ENCODE measurements at regions not wholly inside any gene's neighbourhood (a gene's known extent, or its start where the extent isn't known, plus 50 kb on each side); places are given as distances from the start of the nearest gene placed in this dataset.

GRCh38 chr4:83759611-83760010 is 223.7 kb downstream of the GPAT3 start:
- Mint-ChIP-seq H3K4me3 (ENCODE audit: unreplicated experiment) (no peak overlapping the region), H3K27ac (ENCODE audit: unreplicated experiment) (no peak overlapping the region)

DNA sequence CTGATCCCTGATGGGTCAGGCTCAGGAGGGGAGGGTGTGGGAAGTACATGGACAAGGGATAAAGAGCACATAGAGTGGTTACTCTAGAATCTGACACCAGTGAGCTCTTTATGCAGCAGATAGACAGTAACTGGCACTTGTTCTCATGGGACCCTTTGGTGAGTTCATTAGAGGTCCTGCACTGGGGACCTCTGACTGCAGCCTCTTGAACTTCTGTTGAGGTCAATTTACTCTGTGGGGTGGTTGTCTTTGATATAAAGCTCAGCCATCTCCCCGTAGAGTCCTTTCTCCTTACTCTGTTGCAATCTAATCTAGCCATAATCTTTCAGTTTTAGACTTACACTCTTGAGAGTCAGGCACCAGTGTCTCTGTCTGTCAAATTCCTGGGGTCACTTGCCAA is 222.4 kb downstream of the GPAT3 start:
- H3K36me3 Mint-ChIP-seq (ENCODE audit: unreplicated experiment) = no peaks in the 10 kb centered on the region
- no peaks in the 10 kb centered on the region for H3K4me1 Mint-ChIP-seq (ENCODE audit: low read depth, unreplicated experiment)
- peaks cover 2% of the 10 kb centered on the region for H3K27me3 Mint-ChIP-seq (ENCODE audit: unreplicated experiment)
- no peak for DNase-seq
- H3K9me3 Mint-ChIP-seq (ENCODE audit: unreplicated experiment) = no peaks in the 10 kb centered on the region
- H3K27ac Mint-ChIP-seq (ENCODE audit: unreplicated experiment) = no peak overlapping the region
- no peak for TF ChIP-seq CTCF (IDR thresholded peaks at IDR 0.05; ENCODE audit: partially characterized antibody, unreplicated experiment)
- no peak overlapping the region for H3K4me3 Mint-ChIP-seq (ENCODE audit: unreplicated experiment)

More at GRCh38 chr4:83759611-83760010, 223.7 kb downstream of the GPAT3 start:
- no peaks in the 10 kb centered on the region for H3K9me3 Mint-ChIP-seq (ENCODE audit: unreplicated experiment)
- TF ChIP-seq CTCF (IDR thresholded peaks at IDR 0.05; ENCODE audit: partially characterized antibody, unreplicated experiment) = no peak
- DNase-seq = no peak
- no peaks in the 10 kb centered on the region for H3K36me3 Mint-ChIP-seq (ENCODE audit: unreplicated experiment)
- H3K4me1 Mint-ChIP-seq (ENCODE audit: low read depth, unreplicated experiment) = no peaks in the 10 kb centered on the region
- peaks cover 2% of the 10 kb centered on the region for H3K27me3 Mint-ChIP-seq (ENCODE audit: unreplicated experiment)

- H3K9me3 Mint-ChIP-seq (ENCODE audit: unreplicated experiment) = no peaks in the 10 kb centered on the region
- no peak overlapping the region for H3K4me3 Mint-ChIP-seq (ENCODE audit: unreplicated experiment)
- no peaks in the 10 kb centered on the region for H3K36me3 Mint-ChIP-seq (ENCODE audit: unreplicated experiment)
- no peak overlapping the region for H3K27ac Mint-ChIP-seq (ENCODE audit: unreplicated experiment)
- H3K27me3 Mint-ChIP-seq (ENCODE audit: unreplicated experiment) = peaks cover 2% of the 10 kb centered on the region
- no peak for DNase-seq
- TF ChIP-seq CTCF (IDR thresholded peaks at IDR 0.05; ENCODE audit: partially characterized antibody, unreplicated experiment) = no peak
- no peaks in the 10 kb centered on the region for H3K4me1 Mint-ChIP-seq (ENCODE audit: low read depth, unreplicated experiment)
Observed at GRCh38 chr4:83757121-83757621, 221.3 kb downstream of the GPAT3 start.

DNA sequence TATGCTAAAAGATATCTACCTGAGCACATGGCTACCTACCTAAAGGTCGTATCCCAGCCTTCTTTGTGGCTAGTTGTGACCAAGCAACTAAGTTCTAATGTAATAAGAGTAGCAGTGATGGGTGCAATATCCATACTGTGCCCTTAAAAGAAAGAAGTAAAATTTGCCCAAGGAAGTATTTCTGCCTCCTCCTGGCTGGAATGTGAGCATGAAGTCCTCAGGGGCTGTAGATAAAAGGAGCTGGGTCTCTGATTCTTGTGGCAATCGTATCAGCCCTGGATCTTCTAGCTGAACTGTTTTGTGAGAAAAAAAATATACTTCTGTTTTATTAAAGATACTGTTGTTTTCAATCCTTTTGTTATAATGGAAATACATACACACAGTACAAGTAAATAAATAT is 217.4 kb downstream of the GPAT3 start:
- no peak for DNase-seq
- no peak for TF ChIP-seq CTCF (IDR thresholded peaks at IDR 0.05; ENCODE audit: partially characterized antibody, unreplicated experiment)
- H3K4me3 Mint-ChIP-seq (ENCODE audit: unreplicated experiment) = no peak overlapping the region
- no peaks in the 10 kb centered on the region for H3K36me3 Mint-ChIP-seq (ENCODE audit: unreplicated experiment)
- H3K27me3 Mint-ChIP-seq (ENCODE audit: unreplicated experiment) = peaks cover 2% of the 10 kb centered on the region
- no peaks in the 10 kb centered on the region for H3K9me3 Mint-ChIP-seq (ENCODE audit: unreplicated experiment)
- H3K27ac Mint-ChIP-seq (ENCODE audit: unreplicated experiment) = no peak overlapping the region
- H3K4me1 Mint-ChIP-seq (ENCODE audit: low read depth, unreplicated experiment) = no peaks in the 10 kb centered on the region

DNA sequence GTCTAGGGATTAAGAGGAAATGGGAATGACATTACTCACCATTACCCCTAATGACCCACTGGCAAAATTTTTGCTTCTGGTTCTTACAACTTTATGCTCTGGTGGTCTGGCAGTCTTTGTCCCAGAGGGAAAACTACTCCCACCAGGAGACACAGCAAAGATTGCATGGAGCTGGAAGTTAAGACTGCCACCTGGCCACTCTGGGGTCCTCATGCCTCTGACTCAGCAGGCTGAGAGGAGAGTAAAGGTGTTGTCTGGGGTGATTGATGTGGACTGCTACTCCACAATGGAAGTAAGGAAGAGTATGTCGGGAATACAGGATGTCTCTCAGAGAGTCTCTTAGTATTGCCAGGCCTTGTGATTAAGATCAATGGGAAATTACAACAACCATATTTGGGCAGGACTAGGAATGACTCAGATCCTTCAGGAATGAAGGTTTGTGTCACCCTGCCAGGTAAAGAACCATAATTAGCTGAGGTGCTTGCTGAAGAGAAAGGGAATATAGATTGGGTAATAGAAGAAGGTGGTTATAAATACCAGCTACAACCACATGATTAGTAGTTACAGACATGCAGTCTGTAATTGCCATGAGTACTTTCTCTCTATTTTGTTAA is 215.5 kb downstream of the GPAT3 start:
- Mint-ChIP-seq H3K9me3 (ENCODE audit: unreplicated experiment) (no peaks in the 10 kb centered on the region), H3K4me3 (ENCODE audit: unreplicated experiment) (no peak overlapping the region), H3K36me3 (ENCODE audit: unreplicated experiment) (no peaks in the 10 kb centered on the region), H3K27me3 (ENCODE audit: unreplicated experiment) (peaks cover 2% of the 10 kb centered on the region), H3K4me1 (ENCODE audit: low read depth, unreplicated experiment) (no peaks in the 10 kb centered on the region), H3K27ac (ENCODE audit: unreplicated experiment) (no peak overlapping the region)
- no peak for DNase-seq
- TF ChIP-seq CTCF (IDR thresholded peaks at IDR 0.05; ENCODE audit: partially characterized antibody, unreplicated experiment) = no peak
